Choroid plexus epithelial cell (primary cell): ENCODE measurements at regions not wholly inside any gene's neighbourhood (a gene's known extent, or its start where the extent isn't known, plus 50 kb on each side); places are given as distances from the start of the nearest gene placed in this dataset.

Experiments
- DNase-seq: peaks from one replicate; pipeline ENCODE4 v3.0.0-alpha.2; 2010; ENCODE audit warnings: low read depth
- H3K4me3 ChIP-seq: 2 replicates; pipeline ENCODE4 v1.5.1; 2011; ENCODE audit warnings: low read depth, mild to moderate bottlenecking, control low read depth, low read length, moderate library complexity
- TF ChIP-seq, protein P1 (sequence below): conservative IDR thresholded peaks from 2 replicates; pipeline ENCODE4 v1.5.1; 2011; ENCODE audit warnings: low read depth, mild to moderate bottlenecking, control low read depth, inconsistent platforms, low read length, moderate library complexity

DNA sequence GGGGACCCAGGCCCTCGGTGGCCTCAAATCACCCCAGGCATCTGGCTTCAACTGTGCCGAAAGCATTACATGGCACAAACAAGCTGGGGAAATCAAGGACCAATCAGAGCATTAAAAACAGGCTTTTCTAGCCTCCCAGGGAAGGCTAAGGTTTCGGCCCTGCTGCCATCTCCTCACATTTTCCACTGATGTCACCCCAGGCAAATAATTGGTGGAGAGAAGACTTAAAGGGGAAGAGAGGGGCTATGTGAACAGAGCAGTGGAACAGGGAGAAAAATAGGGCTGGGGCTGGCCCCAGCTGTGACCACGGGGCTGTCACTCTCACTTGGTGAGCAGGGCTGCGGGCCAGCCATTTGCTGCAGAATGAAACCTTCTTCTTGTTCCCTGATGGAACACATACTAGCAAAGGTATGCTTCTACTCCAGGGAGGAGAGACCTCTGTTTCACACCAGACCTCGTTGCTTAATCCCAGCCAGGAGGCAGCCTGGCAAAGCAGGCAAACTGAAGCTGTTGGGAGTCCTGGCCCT lies 581.3 kb downstream of the SOX6 start:
- TF ChIP-seq, protein P1, sequence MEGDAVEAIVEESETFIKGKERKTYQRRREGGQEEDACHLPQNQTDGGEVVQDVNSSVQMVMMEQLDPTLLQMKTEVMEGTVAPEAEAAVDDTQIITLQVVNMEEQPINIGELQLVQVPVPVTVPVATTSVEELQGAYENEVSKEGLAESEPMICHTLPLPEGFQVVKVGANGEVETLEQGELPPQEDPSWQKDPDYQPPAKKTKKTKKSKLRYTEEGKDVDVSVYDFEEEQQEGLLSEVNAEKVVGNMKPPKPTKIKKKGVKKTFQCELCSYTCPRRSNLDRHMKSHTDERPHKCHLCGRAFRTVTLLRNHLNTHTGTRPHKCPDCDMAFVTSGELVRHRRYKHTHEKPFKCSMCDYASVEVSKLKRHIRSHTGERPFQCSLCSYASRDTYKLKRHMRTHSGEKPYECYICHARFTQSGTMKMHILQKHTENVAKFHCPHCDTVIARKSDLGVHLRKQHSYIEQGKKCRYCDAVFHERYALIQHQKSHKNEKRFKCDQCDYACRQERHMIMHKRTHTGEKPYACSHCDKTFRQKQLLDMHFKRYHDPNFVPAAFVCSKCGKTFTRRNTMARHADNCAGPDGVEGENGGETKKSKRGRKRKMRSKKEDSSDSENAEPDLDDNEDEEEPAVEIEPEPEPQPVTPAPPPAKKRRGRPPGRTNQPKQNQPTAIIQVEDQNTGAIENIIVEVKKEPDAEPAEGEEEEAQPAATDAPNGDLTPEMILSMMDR, result no peak
- peak; percentile 13 for DNase-seq
- H3K4me3 ChIP-seq, result no peak overlapping the region

DNA sequence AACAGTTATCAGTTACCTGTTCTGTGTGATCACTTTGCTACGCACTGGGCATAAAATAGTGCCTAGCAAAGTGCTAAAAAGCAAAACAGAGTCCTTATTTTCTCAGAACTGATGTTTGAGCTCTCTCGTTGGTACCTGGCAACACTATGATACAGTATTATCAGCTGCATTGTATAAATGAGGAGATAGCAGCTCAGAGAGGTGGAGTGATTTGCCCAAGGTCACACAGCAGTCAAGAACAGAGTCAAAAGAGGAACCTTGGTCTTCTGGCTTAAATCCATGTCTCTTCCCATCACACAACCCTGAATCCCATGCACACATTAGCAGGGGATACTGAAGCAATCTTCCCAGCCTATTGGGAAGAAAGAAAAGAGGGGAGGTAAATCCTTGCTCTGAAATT lies 580.5 kb downstream of the SOX6 start:
- no peak overlapping the region for H3K4me3 ChIP-seq
- DNase-seq, result no peak
- TF ChIP-seq, protein P1, result no peak

DNA sequence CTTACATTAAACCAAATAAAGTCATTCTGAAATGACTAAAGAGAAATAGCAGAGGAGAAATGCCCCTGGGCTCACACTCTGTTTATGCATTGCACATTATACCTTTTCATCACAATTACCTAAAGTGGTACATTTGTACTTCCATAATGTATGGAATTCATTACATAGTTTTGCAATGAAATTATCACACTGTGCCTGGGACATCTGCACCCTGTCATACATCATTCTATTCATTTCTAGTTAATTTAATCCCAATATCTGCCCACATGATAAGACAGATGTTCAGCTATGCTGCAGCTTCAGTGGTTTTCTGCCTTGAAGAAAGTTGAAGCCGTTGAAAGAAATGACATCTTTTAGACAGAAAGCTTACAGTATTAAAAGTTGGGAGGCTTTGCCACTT lies 580.0 kb downstream of the SOX6 start:
- H3K4me3 ChIP-seq, result no peak overlapping the region
- no peak for DNase-seq
- TF ChIP-seq, protein P1, result no peak

DNA sequence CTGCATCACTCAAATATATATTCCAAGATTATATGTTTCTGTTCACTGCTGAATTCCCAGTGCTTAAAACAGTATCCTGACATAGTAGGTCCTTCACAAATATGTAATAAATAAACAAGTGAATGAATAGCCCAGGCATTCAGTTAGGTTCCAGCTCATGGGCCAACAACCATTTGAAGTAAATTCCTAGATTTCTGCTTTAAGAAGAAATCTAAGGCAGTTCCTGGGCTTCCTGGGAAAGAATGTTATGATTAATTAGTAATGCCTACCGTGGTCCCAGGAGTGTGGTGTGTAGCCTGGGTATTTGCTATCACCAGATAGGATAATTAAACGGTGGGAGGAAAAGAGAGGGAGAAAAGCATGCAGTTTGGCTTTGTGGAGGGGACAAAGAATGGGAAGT lies 576.8 kb downstream of the SOX6 start:
- DNase-seq, result no peak
- TF ChIP-seq, protein P1, result no peak
- H3K4me3 ChIP-seq, result no peak overlapping the region

DNA sequence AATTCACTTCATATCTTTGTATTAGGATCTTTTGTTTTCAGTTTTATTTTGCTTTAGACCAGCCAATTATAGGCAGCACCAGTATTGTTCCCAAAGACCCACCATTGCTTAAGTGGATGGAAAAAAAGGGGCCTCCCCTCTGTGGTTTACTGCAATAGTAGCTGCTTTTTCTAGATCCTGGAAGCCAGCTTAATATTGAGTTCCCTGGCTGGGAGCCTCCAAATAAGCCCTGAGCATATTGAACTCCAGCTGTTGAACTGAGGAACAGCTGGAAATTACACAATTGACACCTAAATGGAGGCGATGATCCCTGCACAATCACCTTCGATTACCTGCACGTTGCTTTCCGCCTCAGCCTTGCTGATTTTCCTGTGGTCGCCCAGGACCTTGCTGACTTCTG lies 576.0 kb downstream of the SOX6 start:
- TF ChIP-seq, protein P1, result no peak
- no peak for DNase-seq
- H3K4me3 ChIP-seq, result no peak overlapping the region

DNA sequence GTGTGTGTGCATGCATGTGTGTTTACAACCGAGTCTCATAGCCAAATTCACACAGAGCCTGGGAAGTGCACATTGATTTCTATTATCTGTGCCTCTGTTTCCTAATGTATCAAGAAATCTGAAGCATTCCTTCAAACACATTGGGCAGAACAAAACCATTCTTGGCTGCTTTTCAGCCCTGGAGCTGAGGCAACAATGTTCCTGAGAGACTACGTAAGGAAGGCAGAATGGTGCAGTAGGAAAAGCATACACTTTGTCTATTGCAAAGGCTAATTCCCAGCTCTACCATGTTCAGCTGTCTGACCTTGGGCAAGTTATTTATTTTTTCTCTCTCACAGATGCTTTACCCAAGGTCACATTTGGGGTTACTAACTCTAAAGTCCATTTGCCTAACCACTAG lies 575.5 kb downstream of the SOX6 start:
- TF ChIP-seq, protein P1, result no peak
- H3K4me3 ChIP-seq, result no peak overlapping the region
- DNase-seq, result peak; percentile 8

DNA sequence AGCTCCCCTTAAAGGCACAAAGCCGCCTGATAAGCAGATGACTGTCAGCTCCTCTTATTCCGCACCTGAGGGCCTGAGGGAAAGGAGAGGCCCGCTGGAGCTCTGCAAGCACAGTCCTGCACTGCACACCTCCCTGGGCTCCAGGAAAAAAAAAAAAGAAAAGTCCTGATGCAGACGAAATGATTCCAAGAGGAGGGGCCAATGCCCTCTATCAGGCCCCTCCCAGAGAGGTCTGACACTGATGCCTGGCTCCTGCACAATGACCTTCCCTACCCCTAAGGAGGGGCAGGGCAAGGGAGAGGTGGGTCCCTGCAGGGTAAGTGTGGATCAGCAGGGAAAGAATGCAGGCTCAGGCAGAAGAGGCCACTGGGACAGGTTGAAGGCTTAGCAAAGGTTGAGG lies 572.7 kb downstream of the SOX6 start:
- DNase-seq, result no peak
- TF ChIP-seq, protein P1, result no peak
- H3K4me3 ChIP-seq, result no peak overlapping the region
